Astrocyte (in vitro differentiated cells and primary cell): ENCODE measurements at regions not wholly inside any gene's neighbourhood (a gene's known extent, or its start where the extent isn't known, plus 50 kb on each side); places are given as distances from the start of the nearest gene placed in this dataset.

Experiments
- DNase-seq: peaks from one replicate; pipeline ENCODE4 v3.0.0-alpha.2; 2010; ENCODE audit warnings: low read depth
- FAIRE-seq: peaks from 2 replicates; lab custom pipeline; 2011; peaks lifted over from hg19 to GRCh38; lab: Jason Lieb, UNC
- H2AFZ ChIP-seq: 2 replicates; pipeline ENCODE4 v1.6.0; 2012; ENCODE audit warnings: low read depth, low read length, inconsistent platforms
- H3K27ac ChIP-seq: 2 replicates; pipeline ENCODE4 v1.5.1; 2011; ENCODE audit warnings: low read depth, low read length, inconsistent platforms
- H3K27me3 ChIP-seq: 2 replicates; pipeline ENCODE4 v1.6.0; 2011; ENCODE audit warnings: low read length, inconsistent platforms; ENCODE audit not compliant: insufficient read depth
- H3K36me3 ChIP-seq: 2 replicates; pipeline ENCODE4 v1.5.1; 2011; ENCODE audit warnings: low read length, inconsistent platforms; ENCODE audit not compliant: insufficient read depth
- H3K4me1 ChIP-seq: 2 replicates; pipeline ENCODE4 v1.5.1; 2011; ENCODE audit warnings: low read length, inconsistent platforms; ENCODE audit not compliant: insufficient read depth
- H3K4me2 ChIP-seq: 2 replicates; pipeline ENCODE4 v1.6.0; 2012; ENCODE audit warnings: low read length, inconsistent platforms
- H3K4me3 ChIP-seq: 2 replicates; pipeline ENCODE4 v1.5.1; 2011; ENCODE audit warnings: low read depth, mild to moderate bottlenecking, low read length, inconsistent platforms; ENCODE audit not compliant: insufficient read depth
- H3K79me2 ChIP-seq: 2 replicates; pipeline ENCODE4 v1.6.0; 2012; ENCODE audit warnings: mild to moderate bottlenecking, low read length, inconsistent platforms; ENCODE audit not compliant: insufficient read depth
- H3K9ac ChIP-seq: 2 replicates; pipeline ENCODE4 v1.6.0; 2012; ENCODE audit warnings: mild to moderate bottlenecking, low read length, inconsistent platforms
- H3K9me3 ChIP-seq: 2 replicates; pipeline ENCODE4 v1.5.1; 2012; ENCODE audit warnings: low read depth, mild to moderate bottlenecking, low read length, inconsistent platforms; ENCODE audit not compliant: insufficient read depth
- H4K20me1 ChIP-seq: 2 replicates; pipeline ENCODE4 v1.6.0; 2012; ENCODE audit warnings: low read length, inconsistent platforms; ENCODE audit not compliant: insufficient read depth
- H3K27ac Mint-ChIP-seq: one replicate; pipeline ENCODE4 v1.8.0; 2021; ENCODE audit warnings: mild to moderate bottlenecking, mixed read lengths; ENCODE audit not compliant: unreplicated experiment
- H3K27me3 Mint-ChIP-seq: one replicate; pipeline ENCODE4 v1.8.0; 2021; ENCODE audit warnings: low read depth, mixed read lengths; ENCODE audit not compliant: unreplicated experiment
- H3K36me3 Mint-ChIP-seq: one replicate; pipeline ENCODE4 v1.8.0; 2021; ENCODE audit warnings: low read depth, mixed read lengths; ENCODE audit not compliant: unreplicated experiment
- H3K4me1 Mint-ChIP-seq: one replicate; pipeline ENCODE4 v1.8.0; 2021; ENCODE audit warnings: low read depth, mixed read lengths; ENCODE audit not compliant: unreplicated experiment
- H3K4me3 Mint-ChIP-seq: one replicate; pipeline ENCODE4 v1.8.0; 2021; ENCODE audit warnings: mild to moderate bottlenecking, moderate library complexity, mixed read lengths; ENCODE audit not compliant: unreplicated experiment
- H3K9me3 Mint-ChIP-seq: one replicate; pipeline ENCODE4 v1.8.0; 2021; ENCODE audit warnings: mild to moderate bottlenecking, mixed read lengths; ENCODE audit not compliant: unreplicated experiment
- CTCF ChIP-seq: IDR thresholded peaks from 2 replicates; pipeline ENCODE4 v1.5.1; 2011; ENCODE audit warnings: low read depth, mild to moderate bottlenecking, inconsistent platforms, low read length, moderate library complexity; ENCODE audit not compliant: insufficient read depth
- EZH2 ChIP-seq: IDR thresholded peaks from 2 replicates; pipeline ENCODE4 v1.6.1; 2012; ENCODE audit warnings: mild to moderate bottlenecking, low read length, inconsistent platforms; ENCODE audit not compliant: insufficient read depth

GRCh38 chr9:134491196-134491835, 150.3 kb upstream of the COL5A1 start:
- FAIRE-seq (no peak), DNase-seq (no peak)
- H2AFZ ChIP-seq, result no peak overlapping the region
- H3K79me2 ChIP-seq, result no peaks in the 10 kb centered on the region
- H3K9me3 ChIP-seq, result no peaks in the 10 kb centered on the region
- Mint-ChIP-seq H3K27ac (peak overlapping the region; percentile 62), H3K36me3 (peaks cover 6% of the 10 kb centered on the region), H3K9me3 (peaks cover 13% of the 10 kb centered on the region), H3K4me1 (peaks cover 9% of the 10 kb centered on the region), H3K4me3 (no peak overlapping the region), H3K27me3 (peaks cover 34% of the 10 kb centered on the region)
- H3K4me3 ChIP-seq, result no peak overlapping the region
- no peak overlapping the region for H3K4me2 ChIP-seq
- TF ChIP-seq EZH2 (no peak), CTCF (no peak)
- peaks cover 2% of the 10 kb centered on the region for H3K27me3 ChIP-seq
- H3K36me3 ChIP-seq, result no peaks in the 10 kb centered on the region
- H3K4me1 ChIP-seq, result peaks cover 4% of the 10 kb centered on the region
- no peak overlapping the region for H3K9ac ChIP-seq
- no peak overlapping the region for H3K27ac ChIP-seq
- H4K20me1 ChIP-seq, result no peaks in the 10 kb centered on the region

- TF ChIP-seq EZH2, result no peak
- TF ChIP-seq CTCF, result no peak
- no peak overlapping the region for H3K27ac ChIP-seq
- H3K27ac Mint-ChIP-seq, result no peak overlapping the region
- FAIRE-seq, result no peak
- no peak overlapping the region for H3K4me3 Mint-ChIP-seq
- H3K4me1 Mint-ChIP-seq, result peaks cover 14% of the 10 kb centered on the region
- H2AFZ ChIP-seq, result no peak overlapping the region
- no peak for DNase-seq
- no peaks in the 10 kb centered on the region for H4K20me1 ChIP-seq
- peaks cover 2% of the 10 kb centered on the region for H3K27me3 ChIP-seq
- H3K9ac ChIP-seq, result no peak overlapping the region
- peaks cover 8% of the 10 kb centered on the region for H3K4me1 ChIP-seq
- no peaks in the 10 kb centered on the region for H3K79me2 ChIP-seq
- H3K36me3 Mint-ChIP-seq, result peaks cover 6% of the 10 kb centered on the region
- H3K36me3 ChIP-seq, result no peaks in the 10 kb centered on the region
- peaks cover 32% of the 10 kb centered on the region for H3K27me3 Mint-ChIP-seq
- peaks cover 13% of the 10 kb centered on the region for H3K9me3 Mint-ChIP-seq
- no peak overlapping the region for H3K4me2 ChIP-seq
- H3K9me3 ChIP-seq, result no peaks in the 10 kb centered on the region
- H3K4me3 ChIP-seq, result no peak overlapping the region
Measured at GRCh38 chr9:134491856-134492255, 149.7 kb upstream of the COL5A1 start.

GRCh38 chr9:134492281-134492691, 149.3 kb upstream of the COL5A1 start:
- Histone ChIP-seq H3K4me3 (no peak overlapping the region), H3K4me1 (peaks cover 12% of the 10 kb centered on the region), H3K9me3 (no peaks in the 10 kb centered on the region), H3K27me3 (peaks cover 2% of the 10 kb centered on the region), H3K9ac (no peak overlapping the region), H3K4me2 (no peak overlapping the region), H3K27ac (no peak overlapping the region), H3K36me3 (no peaks in the 10 kb centered on the region), H4K20me1 (no peaks in the 10 kb centered on the region), H3K79me2 (no peaks in the 10 kb centered on the region), H2AFZ (no peak overlapping the region)
- peaks cover 31% of the 10 kb centered on the region for H3K27me3 Mint-ChIP-seq
- peaks cover 17% of the 10 kb centered on the region for H3K4me1 Mint-ChIP-seq
- peak; percentile 63 for DNase-seq
- no peak overlapping the region for H3K4me3 Mint-ChIP-seq
- FAIRE-seq, result no peak
- H3K36me3 Mint-ChIP-seq, result peaks cover 6% of the 10 kb centered on the region
- peaks cover 13% of the 10 kb centered on the region for H3K9me3 Mint-ChIP-seq
- TF ChIP-seq EZH2 (no peak), CTCF (no peak)
- H3K27ac Mint-ChIP-seq, result no peak overlapping the region
